Testis (tissue), 2 donors: ENCODE measurements at regions not wholly inside any gene's neighbourhood (a gene's known extent, or its start where the extent isn't known, plus 50 kb on each side); places are given as distances from the start of the nearest gene placed in this dataset.

Experiments used
- DNase-seq: peaks from one replicate; pipeline ENCODE4 v3.0.0-alpha.2; 2019
- H3K27ac ChIP-seq, 2 donors: fragments of 200-600 bp; sonication (generic); one replicate each; pipeline ENCODE4 v1.5.1; 2019
- H3K27me3 ChIP-seq: fragments of 200-600 bp; sonication (generic); one replicate; pipeline ENCODE4 v1.5.1; 2019
- H3K36me3 ChIP-seq: fragments of 200-600 bp; sonication (generic); one replicate; pipeline ENCODE4 v1.5.1; 2017; ENCODE audit warnings: low read depth; ENCODE audit errors: missing control alignments
- H3K4me1 ChIP-seq: fragments of 200-600 bp; sonication (generic); one replicate; pipeline ENCODE4 v1.5.1; 2019
- H3K4me3 ChIP-seq, 2 donors: fragments of 200-600 bp; sonication (generic); one replicate each; pipeline ENCODE4 v1.5.1; 2017 to 2019
- H3K9me3 ChIP-seq: fragments of 200-600 bp; sonication (generic); one replicate; pipeline ENCODE4 v1.5.1; 2017
- CTCF ChIP-seq, 3 experiments: fragments of 450-650 bp in 2 of 3; fragments of 200-600 bp in 1 of 3; sonication (generic) in 1 of 3; IDR thresholded peaks; one replicate each; pipeline ENCODE4 v1.5.1; 2016 to 2019; ENCODE audit warnings: antibody characterized with exemption in 3 of 3, mild to moderate bottlenecking in 2 of 3, moderate library complexity in 1 of 3
- POLR2A ChIP-seq: fragments of 450-650 bp; IDR thresholded peaks from one replicate; pipeline ENCODE4 v1.6.1; 2017; ENCODE audit warnings: antibody characterized with exemption, mild to moderate bottlenecking, moderate library complexity
- WGBS, 2 donors: methylation state at CpG; one replicate each; pipeline ENCODE4 v1.1.5; 2018; 5-methylcytosine and 5-hydroxymethylcytosine counted together
- intact Hi-C: fragments of 100-400 bp; cut with DNase I; formaldehyde crosslinking; loops from one replicate; pipeline ENCODE4 v1.15.1; 2023; ENCODE audit warnings: low total_unique reads

- Histone ChIP-seq H3K4me3 (no peak overlapping the region), H3K27ac (no peak overlapping the region), H3K4me1 (no peaks in the 10 kb centered on the region), H3K36me3 (no peaks in the 10 kb centered on the region), H3K9me3 (no peaks in the 10 kb centered on the region), H3K27me3 (no peaks in the 10 kb centered on the region)
- intact Hi-C loops, result no loop called here
- TF ChIP-seq CTCF (IDR thresholded peaks at IDR 0.05), result no peak
- TF ChIP-seq POLR2A, result no peak
- WGBS, 2 donors, result 79 to 89% methylated on average over 5 of the region's 5 CpGs
- no peak for DNase-seq
Observed at GRCh38 chr21:16792101-16792500, 720.7 kb upstream of the CXADR start.

GRCh38 chr21:16794950-16795349 lies 717.9 kb upstream of the CXADR start:
- H3K36me3 ChIP-seq, result no peaks in the 10 kb centered on the region
- no peak for TF ChIP-seq CTCF (IDR thresholded peaks at IDR 0.05)
- TF ChIP-seq POLR2A, result no peak
- no peak overlapping the region for H3K4me3 ChIP-seq
- WGBS, 2 donors, result 58 to 72% methylated on average over 3 of the region's 3 CpGs
- H3K27me3 ChIP-seq, result no peaks in the 10 kb centered on the region
- DNase-seq, result no peak
- H3K27ac ChIP-seq, result no peak overlapping the region
- intact Hi-C loops, result no loop called here
- no peaks in the 10 kb centered on the region for H3K4me1 ChIP-seq
- H3K9me3 ChIP-seq, result no peaks in the 10 kb centered on the region

GRCh38 chr21:16796776-16797175 lies 716.1 kb upstream of the CXADR start:
- H3K27ac ChIP-seq, result no peak overlapping the region
- H3K4me1 ChIP-seq, result no peaks in the 10 kb centered on the region
- no peaks in the 10 kb centered on the region for H3K36me3 ChIP-seq
- TF ChIP-seq CTCF (IDR thresholded peaks at IDR 0.05) (no peak), POLR2A (no peak)
- no peaks in the 10 kb centered on the region for H3K27me3 ChIP-seq
- intact Hi-C loops, result no loop called here
- no peak for DNase-seq
- no peak overlapping the region for H3K4me3 ChIP-seq
- no peaks in the 10 kb centered on the region for H3K9me3 ChIP-seq

GRCh38 chr21:16797540-16797939 lies 715.3 kb upstream of the CXADR start:
- no peaks in the 10 kb centered on the region for H3K4me1 ChIP-seq
- no peaks in the 10 kb centered on the region for H3K27me3 ChIP-seq
- H3K4me3 ChIP-seq, result no peak overlapping the region
- DNase-seq, result no peak
- TF ChIP-seq CTCF (IDR thresholded peaks at IDR 0.05), result no peak
- no peak for TF ChIP-seq POLR2A
- H3K36me3 ChIP-seq, result no peaks in the 10 kb centered on the region
- 75 to 84% methylated on average over 2 of the region's 2 CpGs for WGBS, 2 donors
- intact Hi-C loops, result no loop called here
- no peaks in the 10 kb centered on the region for H3K9me3 ChIP-seq
- H3K27ac ChIP-seq, result no peak overlapping the region

GRCh38 chr21:16797966-16798365 lies 714.9 kb upstream of the CXADR start:
- no peak overlapping the region for H3K27ac ChIP-seq
- no peaks in the 10 kb centered on the region for H3K9me3 ChIP-seq
- WGBS, 2 donors, result 82 to 84% methylated on average over 2 of the region's 2 CpGs
- no peak overlapping the region for H3K4me3 ChIP-seq
- no peak for TF ChIP-seq CTCF (IDR thresholded peaks at IDR 0.05)
- TF ChIP-seq POLR2A, result no peak
- intact Hi-C loops, result no loop called here
- no peaks in the 10 kb centered on the region for H3K4me1 ChIP-seq
- no peak for DNase-seq
- H3K36me3 ChIP-seq, result no peaks in the 10 kb centered on the region
- H3K27me3 ChIP-seq, result no peaks in the 10 kb centered on the region
